ENCODE measurements at regions not wholly inside any gene's neighbourhood (a gene's known extent, or its start where the extent isn't known, plus 50 kb on each side); places are given as distances from the start of the nearest gene placed in this dataset.
A peak's percentile ranks its signal among the peaks of the same experiment; 100 is the strongest.

- no peak for FAIRE-seq
- no peak for DNase-seq (ENCODE audit: low spot score in 2 of 2)
These were observed 193.1 kb downstream of the MAFB start for GRCh38 chr20:40495956-40496355.

GRCh38 chr20:40494248-40494647 lies 194.8 kb downstream of the MAFB start:
- no peak for DNase-seq (ENCODE audit: low spot score in 2 of 2)
- no peak for FAIRE-seq

DNA sequence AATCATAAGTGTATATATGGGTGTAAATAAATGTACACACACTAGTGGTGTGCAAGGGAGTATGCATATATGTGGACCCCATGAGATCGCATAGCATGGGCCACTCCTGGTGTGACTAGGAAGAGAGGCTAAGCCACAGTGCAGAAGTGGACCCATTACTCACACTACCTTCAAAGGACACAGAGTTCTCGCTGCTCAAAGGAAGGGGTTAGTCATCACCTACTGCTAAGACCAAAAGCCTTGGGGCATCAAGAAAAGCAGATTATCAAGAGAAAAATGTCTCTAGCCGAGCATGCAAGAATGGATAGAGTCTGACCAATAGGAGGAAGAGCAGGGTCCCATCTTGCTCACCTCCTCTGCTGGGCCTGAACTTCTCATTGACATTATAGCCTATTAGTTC lies 195.5 kb downstream of the MAFB start:
- FAIRE-seq: no peak
- DNase-seq (ENCODE audit: low spot score in 2 of 2): no peak

DNA sequence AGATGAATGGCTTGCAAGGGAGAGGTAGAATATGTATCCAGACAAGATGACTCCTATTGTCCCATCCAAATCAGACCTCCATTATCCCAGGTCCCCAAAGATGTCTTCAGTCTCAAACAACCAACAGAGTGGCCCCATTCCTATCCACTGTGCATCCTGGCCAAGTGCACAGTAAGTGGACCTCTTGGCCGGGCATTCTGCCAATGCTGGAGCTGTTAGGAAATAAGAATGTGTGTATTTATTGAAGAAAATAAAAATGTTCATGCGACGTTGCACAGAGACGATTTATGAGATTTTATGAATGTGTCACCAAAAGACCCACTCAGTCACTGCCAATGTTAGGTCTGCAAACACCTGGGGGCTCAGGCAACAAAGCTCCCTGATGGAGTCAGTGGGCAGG lies 196.0 kb downstream of the MAFB start:
- FAIRE-seq (no peak), DNase-seq (ENCODE audit: low spot score in 2 of 2) (no peak)

DNA sequence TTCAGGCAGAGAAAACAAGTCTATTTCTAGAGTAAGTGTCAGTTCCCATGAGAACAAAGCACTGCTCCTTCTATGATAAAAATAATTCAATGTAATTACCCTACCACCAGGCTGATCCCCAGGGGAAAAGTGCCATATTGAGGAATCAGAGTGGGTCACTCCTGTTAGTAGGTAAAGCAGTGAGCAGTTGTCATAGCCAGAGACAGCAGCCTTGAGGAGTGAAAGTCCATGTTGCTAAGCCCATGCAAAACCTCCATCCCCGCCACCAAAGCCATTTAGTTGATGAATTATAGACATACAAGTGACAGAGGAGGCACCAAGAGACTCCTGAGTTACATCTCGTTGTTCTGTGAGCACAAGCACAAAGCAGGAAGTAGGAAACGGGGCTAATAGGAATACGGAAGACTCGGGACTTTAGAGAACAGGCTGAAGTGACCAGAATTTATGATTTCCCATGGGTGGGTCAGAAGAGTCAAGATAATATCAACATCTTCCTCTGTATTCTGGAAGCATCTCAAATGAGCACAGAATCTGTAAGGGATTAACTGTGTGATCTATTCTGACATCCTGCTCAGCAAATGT lies 197.9 kb downstream of the MAFB start:
- FAIRE-seq (no peak), DNase-seq (ENCODE audit: low spot score in 2 of 2) (no peak)

- DNase-seq (ENCODE audit: low spot score in 2 of 2) (no peak), FAIRE-seq (no peak)
These were observed 199.2 kb downstream of the MAFB start for GRCh38 chr20:40489886-40490285.

GRCh38 chr20:40488401-40488800 lies 200.6 kb downstream of the MAFB start:
- FAIRE-seq (no peak), DNase-seq (ENCODE audit: low spot score in 2 of 2) (no peak)

DNA sequence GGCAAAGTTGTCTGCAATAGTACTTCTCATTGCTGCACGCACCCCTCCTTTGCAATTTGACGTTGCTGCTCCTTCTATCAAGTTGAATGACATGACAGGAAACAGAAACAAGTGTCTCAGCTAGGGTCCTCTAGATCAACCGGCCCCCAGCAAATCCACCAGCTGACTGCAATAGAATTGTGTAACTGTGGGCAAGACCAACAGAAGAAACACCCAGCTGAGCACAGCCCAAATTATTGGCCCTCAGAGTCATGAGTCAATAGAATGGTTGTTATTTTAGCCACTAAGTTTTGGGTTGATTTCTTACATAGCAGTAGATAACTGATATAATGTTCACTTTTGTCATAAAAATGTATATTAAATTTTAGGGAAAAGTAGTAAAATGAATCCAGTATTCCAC lies 202.7 kb downstream of the MAFB start:
- FAIRE-seq (no peak), DNase-seq (ENCODE audit: low spot score in 2 of 2) (no peak)

- FAIRE-seq: no peak
- no peak for DNase-seq (ENCODE audit: low spot score in 2 of 2)
These were observed 207.1 kb downstream of the MAFB start for GRCh38 chr20:40481743-40482458.

DNA sequence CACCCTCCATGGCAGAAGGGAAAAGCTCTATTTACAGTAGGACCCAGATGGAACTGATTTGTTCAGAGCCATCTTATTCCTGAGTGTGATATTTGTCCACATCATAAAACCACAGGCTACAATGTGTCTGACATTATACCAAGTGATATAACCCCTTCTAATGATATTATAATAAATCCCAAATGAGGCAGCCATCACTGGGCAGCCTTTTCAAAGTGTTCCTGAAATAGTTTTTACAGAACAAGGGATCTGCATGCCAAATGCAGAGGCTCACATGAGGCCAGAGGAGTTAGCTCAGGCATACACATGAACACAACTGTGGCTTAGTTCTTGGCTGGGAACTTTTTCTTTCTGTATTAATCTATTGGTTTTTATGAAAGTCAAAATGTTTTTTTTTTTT lies 207.7 kb downstream of the MAFB start:
- no peak for DNase-seq (ENCODE audit: low spot score in 2 of 2)
- no peak for FAIRE-seq

- no peak for DNase-seq (ENCODE audit: low spot score in 2 of 2)
- FAIRE-seq: no peak
These were observed 211.2 kb downstream of the MAFB start for GRCh38 chr20:40477805-40478204.

GRCh38 chr20:40476461-40476860 lies 212.6 kb downstream of the MAFB start:
- DNase-seq (ENCODE audit: low spot score in 2 of 2): no peak
- no peak for FAIRE-seq

DNA sequence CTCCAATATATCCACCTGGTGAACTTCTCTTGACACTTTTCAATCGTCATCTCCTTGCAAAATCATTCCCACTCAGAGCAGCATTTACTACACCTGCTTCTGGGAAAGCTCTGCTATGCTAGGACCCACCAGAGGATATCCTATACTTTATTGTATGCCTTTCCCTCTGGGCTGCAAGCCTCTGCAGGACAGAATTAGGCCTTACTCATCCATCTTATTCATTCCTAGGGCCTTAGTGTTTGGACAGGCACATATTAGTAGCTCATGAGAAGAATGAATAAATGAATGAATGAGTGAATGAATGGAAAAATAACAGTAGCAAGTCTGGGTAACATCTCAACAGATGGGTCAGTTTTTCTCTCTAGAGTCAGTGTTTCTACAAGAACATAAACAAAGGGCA lies 216.1 kb downstream of the MAFB start:
- FAIRE-seq (no peak), DNase-seq (ENCODE audit: low spot score in 2 of 2) (no peak)

DNA sequence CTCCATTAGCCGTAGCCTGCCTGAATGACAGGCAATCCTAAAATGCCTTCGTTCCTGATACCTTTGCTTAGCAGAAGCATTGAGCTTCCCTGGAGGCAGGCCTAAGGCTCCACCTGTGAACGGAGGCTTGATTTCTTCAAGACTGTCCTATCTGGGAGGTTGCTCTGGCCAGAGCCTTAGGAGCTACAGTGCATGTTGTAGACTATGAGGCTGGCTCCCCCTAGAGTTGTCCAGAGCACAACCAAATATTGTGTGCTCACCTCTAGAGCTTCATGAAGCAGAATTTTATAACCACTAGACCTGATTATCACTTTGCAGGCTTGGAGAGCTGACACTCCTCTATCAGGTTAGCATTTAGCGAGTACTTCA lies 217.8 kb downstream of the MAFB start:
- DNase-seq (ENCODE audit: low spot score in 2 of 2) (peak in 1 of 2 donors; percentile 28), FAIRE-seq (no peak)

DNA sequence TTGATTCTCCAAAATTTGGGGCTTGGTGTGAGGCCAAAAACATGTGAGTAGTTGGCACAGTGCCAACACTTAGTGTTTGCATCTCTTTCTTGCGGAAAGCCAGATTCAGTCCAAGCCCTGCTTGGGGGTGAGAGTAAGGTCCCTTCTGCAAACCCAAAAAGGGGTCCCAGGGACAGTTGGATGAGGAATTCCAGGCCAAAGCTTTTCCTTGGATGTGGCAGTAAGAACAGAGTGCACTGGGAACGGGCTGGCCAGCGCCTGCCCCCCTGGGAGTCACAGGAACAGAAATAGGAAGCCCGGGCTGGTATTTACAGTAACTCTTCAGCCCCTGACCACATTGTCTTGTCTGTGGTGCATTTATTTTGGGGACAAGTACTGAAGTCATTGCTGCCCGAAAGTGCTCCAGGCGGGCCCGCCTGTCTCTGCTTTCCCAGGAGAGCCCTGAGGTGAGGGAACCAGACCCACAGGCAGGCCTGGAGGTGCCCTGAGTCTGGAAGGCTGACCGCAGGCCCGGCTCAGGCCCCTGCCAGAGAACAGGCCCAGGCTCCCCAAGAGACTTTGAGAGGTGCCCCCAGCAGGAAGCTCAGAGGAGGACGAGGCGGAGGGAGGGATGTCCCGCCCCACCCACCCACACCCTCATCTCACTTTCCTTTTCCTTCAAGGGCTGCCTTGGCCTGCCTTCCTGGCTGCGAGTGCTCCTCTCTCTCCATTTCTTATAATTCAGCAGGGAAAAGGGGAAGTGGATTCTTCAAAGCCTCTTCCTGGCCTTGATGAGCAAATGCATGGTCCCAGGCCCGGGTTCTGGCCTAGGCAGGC lies 218.4 kb downstream of the MAFB start:
- FAIRE-seq (no peak), DNase-seq (ENCODE audit: low spot score in 2 of 2) (no peak)

DNA sequence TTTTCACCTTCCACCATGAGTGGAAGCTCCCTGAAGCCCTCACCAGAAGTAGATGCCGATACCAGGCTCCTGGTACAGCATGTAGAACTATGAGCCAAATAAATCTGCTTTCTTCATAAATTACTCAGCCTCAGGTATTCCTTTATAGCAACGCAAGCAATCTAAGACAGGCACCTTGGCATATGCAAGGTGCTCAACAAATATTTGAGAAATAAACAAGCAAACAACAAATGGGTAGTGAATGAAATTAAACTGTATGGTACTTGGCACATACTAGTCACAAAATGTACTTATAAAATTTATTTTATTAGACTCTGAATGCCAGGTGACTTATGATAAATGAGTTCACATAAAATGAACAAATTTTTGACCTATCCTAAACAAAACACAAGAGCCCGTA lies 220.3 kb downstream of the MAFB start:
- no peak for DNase-seq (ENCODE audit: low spot score in 2 of 2)
- no peak for FAIRE-seq

GRCh38 chr20:40467703-40468411 lies 221.2 kb downstream of the MAFB start:
- FAIRE-seq (no peak), DNase-seq (ENCODE audit: low spot score in 2 of 2) (no peak)

- FAIRE-seq (no peak), DNase-seq (ENCODE audit: low spot score in 2 of 2) (no peak)
These were observed 222.0 kb downstream of the MAFB start for GRCh38 chr20:40467067-40467466.

- DNase-seq (ENCODE audit: low spot score in 2 of 2) (no peak), FAIRE-seq (no peak)
These were observed 224.3 kb downstream of the MAFB start for GRCh38 chr20:40464731-40465208.

DNA sequence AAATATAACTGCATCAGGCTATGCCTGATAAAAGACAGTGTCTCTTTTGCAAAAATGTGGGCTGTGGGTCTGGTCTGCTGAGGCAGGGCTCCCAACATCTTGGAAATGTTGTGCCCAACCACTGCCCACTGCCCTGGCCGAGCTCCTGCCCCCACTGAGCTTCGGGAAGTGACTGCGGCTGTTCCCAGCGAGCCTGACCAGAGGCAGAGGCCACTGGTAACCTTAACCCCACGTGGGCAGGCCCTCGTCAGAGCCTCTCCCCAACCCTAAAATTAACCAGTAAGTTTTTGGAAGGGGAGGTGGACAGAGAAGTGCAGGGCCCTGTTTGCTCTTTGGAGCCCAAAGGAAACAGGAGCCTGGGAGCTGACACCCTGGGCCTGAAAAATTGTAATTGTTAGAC lies 225.9 kb downstream of the MAFB start:
- DNase-seq (ENCODE audit: low spot score in 2 of 2): no peak
- no peak for FAIRE-seq

GRCh38 chr20:40462566-40462965 lies 226.5 kb downstream of the MAFB start:
- FAIRE-seq: no peak
- no peak for DNase-seq (ENCODE audit: low spot score in 2 of 2)
